HepG2 (cell line): ENCODE measurements at regions not wholly inside any gene's neighbourhood (a gene's known extent, or its start where the extent isn't known, plus 50 kb on each side); places are given as distances from the start of the nearest gene placed in this dataset.

ENCODE experiments used
- ATAC-seq: fragments of 200-7000 bp; cut with Tn5 transposase; 3 replicates; pipeline ENCODE4 v1.9.1; 2020; ENCODE audit warnings: mild to moderate bottlenecking, moderate library complexity
- BruUV-seq: library from RNA; stranded (reverse); fragments of 400-500 nt; replicated peaks from 2 replicates; lab custom pipeline; 2021; lab: Mats Ljungman, UMichigan
- CTCF ChIA-PET: fragments of 300-600 bp; formaldehyde crosslinking; extraction: SDS; loops from one replicate; lab custom pipeline; 2021; ENCODE audit warnings: low total read pairs, inconsistent platforms, low intra/inter-chr PET ratio; lab: Yijun Ruan, JAX
- POLR2A ChIA-PET: fragments of 350-600 bp; sonication (Branson Sonifier 250); formaldehyde crosslinking; loops from one replicate; lab custom pipeline; 2020; ENCODE audit warnings: antibody characterized with exemption, inconsistent platforms; lab: Yijun Ruan, JAX
- DNase-seq: peaks from one replicate; pipeline ENCODE4 v3.0.0-alpha.2; 2015; ENCODE audit warnings: low spot score
- FAIRE-seq: peaks from 3 replicates; lab custom pipeline; 2011; peaks lifted over from hg19 to GRCh38; lab: Jason Lieb, UNC
- H2AFZ ChIP-seq: one replicate; pipeline ENCODE4 v1.6.1; 2011; ENCODE audit warnings: low read length, inconsistent platforms
- H3K27ac ChIP-seq: fragments of 300-600 bp; 3 replicates; pipeline ENCODE4 v1.8.0; 2011; ENCODE audit warnings: mixed run types, mild to moderate bottlenecking, mixed read lengths, low read length, inconsistent platforms; ENCODE audit not compliant: insufficient read depth; ENCODE audit errors: extremely low read length
- H3K27me3 ChIP-seq, 2 experiments: fragments of 200-600 bp in 1 of 2; 2 replicates in 1 of 2; 3 replicates in 1 of 2; pipeline versions ENCODE4 v1.6.0 to v1.8.0; 2011; ENCODE audit warnings: low read length in 2 of 2, mild to moderate bottlenecking in 2 of 2, moderate library complexity in 2 of 2, inconsistent platforms in 1 of 2; ENCODE audit not compliant: insufficient read depth in 2 of 2, control insufficient read depth in 1 of 2
- H3K36me3 ChIP-seq, 2 experiments: fragments of 200-600 bp in 1 of 2; replicated peaks in 1 of 2; 2 replicates in 1 of 2; 3 replicates in 1 of 2; pipeline versions ENCODE4 v1.5.1 to v1.8.0; 2011; ENCODE audit warnings: low read length in 2 of 2, inconsistent platforms in 1 of 2; ENCODE audit not compliant: insufficient read depth in 2 of 2, control insufficient read depth in 1 of 2
- H3K4me1 ChIP-seq: 2 replicates; pipeline ENCODE4 v1.5.1; 2012; ENCODE audit warnings: low read length, inconsistent platforms; ENCODE audit not compliant: insufficient read depth
- H3K4me2 ChIP-seq: 2 replicates; pipeline ENCODE4 v1.6.0; 2011; ENCODE audit warnings: low read depth, low read length, inconsistent platforms
- H3K4me3 ChIP-seq, 3 experiments: fragments of 200-600 bp in 1 of 3; sonication (generic), shearing (Covaris generic) in 1 of 3; replicated peaks in 1 of 3; 2 replicates each; pipeline ENCODE4 v1.5.1; 2011 to 2016; ENCODE audit warnings: low read length in 3 of 3, inconsistent platforms in 2 of 3, low read depth in 2 of 3, mild to moderate bottlenecking in 2 of 3, control low read depth in 1 of 3, mixed read lengths in 1 of 3; ENCODE audit not compliant: insufficient read depth in 1 of 3
- H3K79me2 ChIP-seq: one replicate; pipeline ENCODE4 v1.6.1; 2011; ENCODE audit warnings: low read length, inconsistent platforms; ENCODE audit not compliant: insufficient read depth
- H3K9ac ChIP-seq: 2 replicates; pipeline ENCODE4 v1.6.0; 2011; ENCODE audit warnings: mild to moderate bottlenecking, low read depth, low read length, inconsistent platforms; ENCODE audit not compliant: insufficient read depth
- H3K9me3 ChIP-seq: 2 replicates; pipeline ENCODE4 v1.5.1; 2012; ENCODE audit warnings: mild to moderate bottlenecking, low read length
- H4K20me1 ChIP-seq: 2 replicates; pipeline ENCODE4 v1.6.0; 2011; ENCODE audit warnings: inconsistent platforms, mild to moderate bottlenecking, low read length, moderate library complexity; ENCODE audit not compliant: insufficient read depth
- ATAD3A ChIP-seq: sonication (generic); formaldehyde crosslinking; IDR thresholded peaks from 2 replicates; pipeline ENCODE4 v1.4.0; 2020; ENCODE audit warnings: missing genetic modification reagents
- CEBPG ChIP-seq: IDR thresholded peaks from 2 replicates; pipeline ENCODE4 v1.6.1; 2016
- HNF4A ChIP-seq: sonication (generic); formaldehyde crosslinking; IDR thresholded peaks from 2 replicates; pipeline ENCODE4 v1.4.0; 2020; ENCODE audit warnings: missing genetic modification reagents
- HNF4G ChIP-seq, 2 experiments: sonication (generic) in 1 of 2; formaldehyde crosslinking in 1 of 2; IDR thresholded peaks; 2 replicates each; pipeline versions ENCODE4 v1.4.0 to v1.6.1; 2011 to 2020; ENCODE audit warnings: borderline replicate concordance in 2 of 2, low read depth in 2 of 2, mild to moderate bottlenecking in 2 of 2, low read length in 1 of 2, missing genetic modification reagents in 1 of 2, moderate library complexity in 1 of 2
- HOXA3 ChIP-seq: sonication (generic); formaldehyde crosslinking; IDR thresholded peaks from 2 replicates; pipeline ENCODE4 v1.5.0; 2020; ENCODE audit warnings: missing genetic modification reagents
- KAT8 ChIP-seq: IDR thresholded peaks from 2 replicates; pipeline ENCODE4 v1.6.1; 2016; ENCODE audit warnings: missing genetic modification reagents, missing compliant biosample characterization
- MIER2 ChIP-seq: IDR thresholded peaks from 2 replicates; pipeline ENCODE4 v1.6.1; 2016; ENCODE audit warnings: missing biosample characterization, missing genetic modification reagents
- NCOR1 ChIP-seq: fragments of 200-600 bp; sonication (generic); IDR thresholded peaks from 2 replicates; pipeline ENCODE4 v1.7.0; 2017; ENCODE audit warnings: antibody characterized with exemption, low read length, borderline replicate concordance
- NFKB2 ChIP-seq: sonication (generic); formaldehyde crosslinking; IDR thresholded peaks from 2 replicates; pipeline ENCODE4 v1.4.0; 2020; ENCODE audit warnings: missing genetic modification reagents, borderline replicate concordance
- PAXIP1 ChIP-seq: sonication (generic); formaldehyde crosslinking; conservative IDR thresholded peaks from 2 replicates; pipeline ENCODE4 v1.4.0; 2020; ENCODE audit warnings: mild to moderate bottlenecking, missing genetic modification reagents, moderate library complexity
- RARA ChIP-seq: IDR thresholded peaks from 2 replicates; pipeline ENCODE4 v1.6.1; 2016; ENCODE audit warnings: missing genetic modification reagents, missing compliant biosample characterization
- SAP130 ChIP-seq: IDR thresholded peaks from 2 replicates; pipeline ENCODE4 v1.6.1; 2016; ENCODE audit warnings: low read depth
- TBX2 ChIP-seq: sonication (generic); formaldehyde crosslinking; IDR thresholded peaks from 2 replicates; pipeline ENCODE4 v1.5.0; 2020; ENCODE audit warnings: missing genetic modification reagents, mild to moderate bottlenecking, borderline replicate concordance
- ZBTB7B ChIP-seq: sonication (generic); formaldehyde crosslinking; IDR thresholded peaks from 2 replicates; pipeline ENCODE4 v1.4.0; 2020; ENCODE audit warnings: missing genetic modification reagents
- ZMYM3 ChIP-seq: sonication (generic); formaldehyde crosslinking; IDR thresholded peaks from 2 replicates; pipeline ENCODE4 v1.5.1; 2020; ENCODE audit warnings: mild to moderate bottlenecking, missing genetic modification reagents
- ZNF484 ChIP-seq: sonication (generic); formaldehyde crosslinking; IDR thresholded peaks from 2 replicates; pipeline ENCODE4 v1.5.1; 2020; ENCODE audit warnings: mild to moderate bottlenecking, low read depth, missing genetic modification reagents, borderline replicate concordance
- ZNF577 ChIP-seq: sonication (generic); formaldehyde crosslinking; IDR thresholded peaks from 2 replicates; pipeline ENCODE4 v1.4.0; 2020; ENCODE audit warnings: mild to moderate bottlenecking, low read depth, missing genetic modification reagents, borderline replicate concordance
- ZNF629 ChIP-seq: sonication (generic); formaldehyde crosslinking; conservative IDR thresholded peaks from 2 replicates; pipeline ENCODE4 v1.5.0; 2020; ENCODE audit warnings: missing genetic modification reagents
- WGBS: methylation state at CpG from one replicate; pipeline ENCODE4 v1.1.6; 2017; ENCODE audit warnings: low lambda C conversion rate; 5-methylcytosine and 5-hydroxymethylcytosine counted together
- in situ Hi-C: cut with HindIII; loops from 2 replicates; pipeline ENCODE4 v1.10.0; 2017; ENCODE audit warnings: low pct_unique_long_range_greater_than_20kb; ENCODE audit not compliant: extremely low pct_ligation_motif_present
- intact Hi-C: fragments of 100-400 bp; cut with micrococcal nuclease; formaldehyde crosslinking; loops from one replicate; pipeline ENCODE4 v1.10.0; 2022; ENCODE audit not compliant: unreplicated experiment

GRCh38 chr3:13146643-13147143 is 73.5 kb upstream of the IQSEC1 start:
- FAIRE-seq = peak; percentile 82
- no peaks in the 10 kb centered on the region for H3K9me3 ChIP-seq
- TF ChIP-seq KAT8 (CRISPR knock-in tag) (no peak), PAXIP1 (CRISPR knock-in tag) (0 out of 2 replicates have a peak, but pooled peaks have one; percentile 26), ZNF577 (CRISPR knock-in tag) (no peak), ZBTB7B (CRISPR knock-in tag) (0 out of 2 replicates have a peak, but pooled peaks have one; percentile 19), HNF4G (IDR thresholded peaks at IDR 0.05; ENCODE audit: borderline replicate concordance, low read depth, low read length) (peak; percentile 71), HNF4G (CRISPR knock-in tag; IDR thresholded peaks at IDR 0.05; ENCODE audit: borderline replicate concordance, low read depth) (no peak), RARA (CRISPR knock-in tag) (0 out of 2 replicates have a peak, but pooled peaks have one; percentile 14), ZNF629 (CRISPR knock-in tag) (peak; percentile 75), SAP130 (CRISPR knock-in tag) (0 out of 2 replicates have a peak, but pooled peaks have one; percentile 19), ZNF484 (CRISPR knock-in tag) (no peak), NCOR1 (peak; percentile 22; the same call in 1 of the 2 replicates), HNF4A (peak; percentile 75), CEBPG (CRISPR knock-in tag) (peak; percentile 58), HOXA3 (CRISPR knock-in tag) (peak; percentile 15; the same call in 1 of the 2 replicates), NFKB2 (CRISPR knock-in tag) (no peak), MIER2 (CRISPR knock-in tag) (peak; percentile 15; the same call in 1 of the 2 replicates), ATAD3A (CRISPR knock-in tag) (no peak), TBX2 (0 out of 2 replicates have a peak, but pooled peaks have one; percentile 14), ZMYM3 (CRISPR knock-in tag) (0 out of 2 replicates have a peak, but pooled peaks have one; percentile 20)
- TF ChIP-seq, all 625 proteins: peak for 13
- in situ Hi-C loops = no loop called here
- H3K9ac ChIP-seq = no peak overlapping the region
- peak overlapping the region; percentile 45 for H3K27ac ChIP-seq
- ATAC-seq (peak; percentile 74), DNase-seq (peak; percentile 63)
- H3K79me2 ChIP-seq = no peaks in the 10 kb centered on the region
- WGBS = 52% methylated on average over 9 of the region's 9 CpGs
- peaks cover 0 to 5% of the 10 kb centered on the region in 2 experiments; a peak in 1 of 5 replicates for H3K36me3 ChIP-seq
- ChIA-PET POLR2A (no interaction called here), CTCF (no interaction called here)
- H3K4me2 ChIP-seq = no peak overlapping the region
- no TSS peak for BruUV-seq
- H3K4me1 ChIP-seq = peaks cover 31% of the 10 kb centered on the region
- peaks cover 15% of the 10 kb centered on the region; the same call in 1 of the 2 replicates for H4K20me1 ChIP-seq
- intact Hi-C loops = no loop called here
- H2AFZ ChIP-seq = no peak overlapping the region
- no peaks in the 10 kb centered on the region for H3K27me3 ChIP-seq
- H3K4me3 ChIP-seq = no peak overlapping the region
